T47D (cell line): ENCODE measurements at regions not wholly inside any gene's neighbourhood (a gene's known extent, or its start where the extent isn't known, plus 50 kb on each side); places are given as distances from the start of the nearest gene placed in this dataset.
"Not testable (repeated sequence)": the region's sequence is repeated elsewhere in the genome, so short reads cannot be mapped to it uniquely, and the experiment has no call there.

Experiments
- DNase-seq, 2 experiments: peaks; one replicate each; pipeline versions ENCODE4 v3.0.0 to v3.0.0-alpha.2; 2011 to 2012; ENCODE audit warnings: low read depth in 1 of 2, low spot score in 1 of 2
- JUND ChIP-seq: IDR thresholded peaks from 2 replicates; pipeline ENCODE4 v1.6.1; 2012; ENCODE audit warnings: low read depth
- in situ Hi-C: cut with HindIII; loops from 2 replicates; pipeline ENCODE4 v1.10.0; 2016; ENCODE audit warnings: low sequenced_read_pairs, low pct_unique_long_range_greater_than_20kb

GRCh38 chr2:66253066-66253465 lies 181.9 kb upstream of the MEIS1 start:
- in situ Hi-C loops, result no loop called here
- no peak for TF ChIP-seq JUND

GRCh38 chr2:66252109-66252508 lies 182.8 kb upstream of the MEIS1 start:
- DNase-seq, result no peak
- in situ Hi-C loops, result no loop called here
- TF ChIP-seq JUND, result no peak

More at GRCh38 chr2:66253066-66253465, 181.9 kb upstream of the MEIS1 start:
- DNase-seq, result no peak

GRCh38 chr2:66251573-66251972 lies 183.4 kb upstream of the MEIS1 start:
- in situ Hi-C loops, result no loop called here

GRCh38 chr2:66249089-66249488 lies 185.8 kb upstream of the MEIS1 start:
- DNase-seq, in situ Hi-C loops: not testable (repeated sequence)

More at GRCh38 chr2:66251573-66251972, 183.4 kb upstream of the MEIS1 start:
- DNase-seq, result no peak
- TF ChIP-seq JUND, result no peak

GRCh38 chr2:66243809-66244208 lies 191.1 kb upstream of the MEIS1 start:
- in situ Hi-C loops, DNase-seq: not testable (repeated sequence)

- in situ Hi-C loops, result not testable (repeated sequence)
Observed at GRCh38 chr2:66242888-66243287, 192.0 kb upstream of the MEIS1 start.

GRCh38 chr2:66242099-66242789 lies 192.7 kb upstream of the MEIS1 start:
- in situ Hi-C loops, result no loop called here
- no peak for DNase-seq
- no peak for TF ChIP-seq JUND

More at GRCh38 chr2:66242888-66243287, 192.0 kb upstream of the MEIS1 start:
- DNase-seq, result not testable (repeated sequence)

- DNase-seq, result peak in 1 of 2 experiments; percentile 13
- no peak for TF ChIP-seq JUND
- in situ Hi-C loops, result no loop called here
Observed at GRCh38 chr2:66240286-66240685, 194.6 kb upstream of the MEIS1 start.

GRCh38 chr2:66239655-66240054 lies 195.3 kb upstream of the MEIS1 start:
- no peak for DNase-seq
- in situ Hi-C loops, result no loop called here
- no peak for TF ChIP-seq JUND

GRCh38 chr2:66237803-66238379 lies 197.0 kb upstream of the MEIS1 start:
- DNase-seq, result no peak
- in situ Hi-C loops, result no loop called here
- no peak for TF ChIP-seq JUND

GRCh38 chr2:66236816-66237802 lies 197.8 kb upstream of the MEIS1 start:
- in situ Hi-C loops, result no loop called here

GRCh38 chr2:66236067-66236685 lies 198.7 kb upstream of the MEIS1 start:
- no peak for DNase-seq
- in situ Hi-C loops, result no loop called here
- TF ChIP-seq JUND, result no peak

More at GRCh38 chr2:66236816-66237802, 197.8 kb upstream of the MEIS1 start:
- TF ChIP-seq JUND, result no peak
- no peak for DNase-seq
